HG03460 (cell line): ENCODE measurements at regions not wholly inside any gene's neighbourhood (a gene's known extent, or its start where the extent isn't known, plus 50 kb on each side); places are given as distances from the start of the nearest gene placed in this dataset.

ENCODE experiments used
- ATAC-seq: cut with Tn5 transposase; IDR thresholded peaks from one replicate; pipeline ENCODE4 v1.9.1; 2021; ENCODE audit not compliant: unreplicated experiment

- ATAC-seq = no peak
These were observed 265.2 kb upstream of the BOD1L1 start for GRCh38 chr4:13892739-13893105.

GRCh38 chr4:13893211-13893610, 265.7 kb upstream of the BOD1L1 start:
- no peak for ATAC-seq

GRCh38 chr4:13893987-13894386, 266.5 kb upstream of the BOD1L1 start:
- no peak for ATAC-seq

GRCh38 chr4:13900780-13901179, 273.3 kb upstream of the BOD1L1 start:
- ATAC-seq = no peak

GRCh38 chr4:13902146-13902545, 274.6 kb upstream of the BOD1L1 start:
- no peak for ATAC-seq

- ATAC-seq = no peak
These were observed 275.5 kb upstream of the BOD1L1 start for GRCh38 chr4:13903061-13903460.

- ATAC-seq = no peak
These were observed 276.4 kb upstream of the BOD1L1 start for GRCh38 chr4:13903901-13904300.

- ATAC-seq = no peak
These were observed 278.0 kb upstream of the BOD1L1 start for GRCh38 chr4:13905543-13905942.

- ATAC-seq = no peak
These were observed 279.2 kb upstream of the BOD1L1 start for GRCh38 chr4:13906727-13907126.

- ATAC-seq = no peak
These were observed 279.8 kb upstream of the BOD1L1 start for GRCh38 chr4:13907255-13907751.

- ATAC-seq = no peak
These were observed 280.9 kb upstream of the BOD1L1 start for GRCh38 chr4:13908455-13908854.

GRCh38 chr4:13910556-13910955, 283.0 kb upstream of the BOD1L1 start:
- no peak for ATAC-seq

GRCh38 chr4:13911256-13911655, 283.7 kb upstream of the BOD1L1 start:
- no peak for ATAC-seq

GRCh38 chr4:13912436-13912925, 285.0 kb upstream of the BOD1L1 start:
- no peak for ATAC-seq

GRCh38 chr4:13912966-13913365, 285.4 kb upstream of the BOD1L1 start:
- no peak for ATAC-seq

- ATAC-seq = no peak
These were observed 289.5 kb upstream of the BOD1L1 start for GRCh38 chr4:13917015-13917414.

GRCh38 chr4:13918110-13918509, 290.6 kb upstream of the BOD1L1 start:
- no peak for ATAC-seq

- no peak for ATAC-seq
These were observed 291.5 kb upstream of the BOD1L1 start for GRCh38 chr4:13918991-13919441.

GRCh38 chr4:13920111-13920875, 292.8 kb upstream of the BOD1L1 start:
- no peak for ATAC-seq

GRCh38 chr4:13920901-13921300, 293.4 kb upstream of the BOD1L1 start:
- ATAC-seq = no peak

GRCh38 chr4:13921805-13922204, 294.3 kb upstream of the BOD1L1 start:
- no peak for ATAC-seq

- no peak for ATAC-seq
These were observed 294.9 kb upstream of the BOD1L1 start for GRCh38 chr4:13922459-13922858.
